COLO829 (cell line): ENCODE measurements at regions not wholly inside any gene's neighbourhood (a gene's known extent, or its start where the extent isn't known, plus 50 kb on each side); places are given as distances from the start of the nearest gene placed in this dataset.

Experiments used
- DNase-seq: peaks from one replicate; pipeline ENCODE4 v3.0.0; 2012; ENCODE audit warnings: low spot score

DNA sequence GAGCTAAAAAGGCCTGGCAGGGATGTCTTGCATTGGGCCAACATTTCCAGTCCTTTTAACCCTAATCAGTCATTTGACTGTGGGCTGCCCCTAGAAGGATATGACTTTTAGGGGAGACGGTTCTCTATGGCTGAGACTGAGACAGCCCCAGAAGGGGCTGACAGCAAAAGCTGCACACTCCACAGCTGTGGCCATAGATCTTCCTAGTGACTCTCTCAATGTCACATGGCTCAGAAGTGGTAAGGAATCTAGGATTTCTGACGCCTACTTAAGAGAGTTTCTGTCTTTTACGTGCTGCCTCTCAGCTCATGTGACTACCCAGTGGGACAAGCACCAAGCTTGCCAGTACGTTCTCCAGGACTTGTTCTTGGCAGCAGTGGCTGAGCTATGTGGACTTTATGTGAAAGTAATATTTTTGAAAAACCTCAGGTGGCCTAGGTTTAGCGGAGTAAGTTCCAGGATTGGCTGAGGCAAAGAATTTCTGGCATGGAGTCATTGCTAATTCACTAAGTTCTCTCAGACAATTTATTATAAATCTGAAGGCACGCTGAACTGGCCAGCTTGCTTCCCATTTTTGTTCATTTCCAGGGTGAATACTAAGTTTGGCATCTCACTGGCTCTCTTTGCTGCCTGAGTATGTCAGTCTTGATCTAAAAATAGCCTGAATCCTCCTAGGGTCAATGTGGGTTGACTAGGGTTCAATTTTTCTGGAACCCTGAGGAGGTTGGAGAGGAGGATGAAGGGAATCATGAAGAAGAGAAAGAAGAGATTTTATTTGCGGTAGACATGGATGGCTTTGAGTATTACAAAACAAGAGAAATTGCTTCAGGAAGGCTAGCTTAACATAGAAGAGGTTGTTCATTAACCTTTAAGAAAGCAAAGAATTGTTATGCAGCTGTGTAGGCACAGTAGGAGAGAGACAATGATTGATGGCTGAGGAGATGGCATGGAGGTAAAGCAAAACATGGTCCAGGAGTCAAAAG, 271.8 kb downstream of the AEBP2 start:
- no peak for DNase-seq

DNA sequence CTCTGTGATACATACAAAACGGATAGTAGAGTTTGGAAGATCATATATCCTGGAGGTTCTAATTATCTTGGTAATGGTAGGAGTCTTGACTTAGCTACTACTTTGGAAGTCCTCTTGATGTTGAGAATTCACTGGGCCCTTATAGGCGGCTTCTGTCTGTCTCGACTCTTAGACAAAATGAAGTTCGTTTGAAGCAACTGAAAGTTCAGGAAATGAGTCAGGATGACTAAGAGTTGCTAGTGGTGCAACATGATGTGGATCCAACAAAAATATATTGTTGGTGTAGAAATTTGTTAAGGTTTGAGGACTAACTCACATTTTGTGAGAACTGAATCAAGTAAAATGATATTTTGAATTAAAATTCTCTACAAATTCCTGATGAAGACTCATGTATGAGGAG, 272.7 kb downstream of the AEBP2 start:
- DNase-seq = peak; percentile 87

DNA sequence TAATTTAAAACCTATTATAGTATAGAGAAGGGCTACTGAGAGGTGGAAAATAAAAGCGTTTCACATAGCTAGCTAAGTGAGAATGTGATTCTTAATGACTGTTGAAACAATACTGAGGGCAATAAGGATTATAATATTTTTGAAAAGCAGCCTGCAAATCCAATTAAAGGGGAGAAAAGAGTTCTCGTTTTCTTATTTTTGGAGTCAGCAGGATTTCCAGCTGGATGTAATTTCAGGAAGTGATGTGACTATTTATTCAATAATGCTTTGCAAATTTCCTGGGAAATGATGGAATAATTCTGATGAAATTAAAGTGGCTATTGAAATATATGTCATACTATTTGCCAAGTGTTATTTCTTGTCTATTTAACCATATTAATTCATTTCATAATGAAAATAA, 279.1 kb downstream of the AEBP2 start:
- no peak for DNase-seq

DNA sequence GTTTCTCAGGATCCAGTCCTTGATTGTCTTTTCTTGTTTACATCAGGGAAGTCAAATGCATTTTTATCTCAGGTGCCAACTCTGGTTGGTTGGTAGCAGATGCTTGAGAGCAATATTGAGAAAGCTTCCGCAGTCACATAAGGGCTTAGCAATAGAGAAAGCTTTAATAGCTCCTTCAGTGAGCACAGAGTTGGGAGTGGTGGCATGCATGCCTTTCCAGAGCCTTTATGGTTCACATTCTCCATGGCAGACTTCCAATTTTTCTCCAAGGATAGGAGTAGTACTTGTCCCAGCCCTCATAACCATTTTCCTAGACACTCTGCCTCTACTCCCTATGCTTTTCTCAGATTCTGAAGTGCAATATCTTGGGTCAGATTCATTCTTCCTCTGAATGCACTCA, 280.4 kb downstream of the AEBP2 start:
- no peak for DNase-seq

DNA sequence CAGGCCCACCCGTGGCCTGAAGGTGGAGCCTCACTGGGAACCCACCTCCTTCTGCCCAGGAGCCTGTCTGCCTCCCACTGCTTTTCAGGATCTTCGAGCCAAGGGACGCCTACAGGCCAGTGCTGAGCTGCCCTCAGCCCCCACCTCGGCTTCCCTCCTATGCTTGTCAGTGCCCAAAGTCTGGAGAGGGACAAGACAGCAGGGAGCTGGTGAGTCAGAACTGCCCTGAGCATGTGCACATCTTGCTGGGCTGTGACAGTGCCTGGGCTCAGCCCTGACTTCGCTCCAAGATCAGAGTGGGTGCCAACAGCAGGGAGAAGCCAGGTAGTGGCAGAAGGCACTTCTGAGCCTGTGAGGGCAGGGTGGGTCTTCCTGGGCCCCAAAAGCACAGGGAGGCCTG, 286.8 kb downstream of the AEBP2 start:
- no peak for DNase-seq

DNA sequence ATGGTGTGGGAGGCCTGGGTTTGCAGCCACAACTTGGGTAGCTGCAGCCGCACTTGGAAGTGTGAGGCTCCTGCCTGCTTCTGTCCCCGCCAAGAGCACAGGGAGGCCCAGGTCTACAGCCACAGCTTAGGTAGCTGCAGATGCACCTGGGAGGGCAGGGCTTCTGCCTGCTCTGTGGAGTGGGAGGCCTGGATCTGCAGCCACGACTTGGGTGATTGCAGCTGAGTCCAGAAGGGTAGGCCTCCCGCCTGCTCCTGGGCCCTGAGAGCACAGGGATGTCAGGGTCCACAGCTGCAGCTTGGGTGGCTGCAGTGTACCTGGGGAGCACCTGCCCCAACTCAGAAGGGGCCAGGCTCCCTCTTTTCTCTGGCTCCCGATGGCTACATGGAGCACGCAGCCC, 287.3 kb downstream of the AEBP2 start:
- no peak for DNase-seq

DNA sequence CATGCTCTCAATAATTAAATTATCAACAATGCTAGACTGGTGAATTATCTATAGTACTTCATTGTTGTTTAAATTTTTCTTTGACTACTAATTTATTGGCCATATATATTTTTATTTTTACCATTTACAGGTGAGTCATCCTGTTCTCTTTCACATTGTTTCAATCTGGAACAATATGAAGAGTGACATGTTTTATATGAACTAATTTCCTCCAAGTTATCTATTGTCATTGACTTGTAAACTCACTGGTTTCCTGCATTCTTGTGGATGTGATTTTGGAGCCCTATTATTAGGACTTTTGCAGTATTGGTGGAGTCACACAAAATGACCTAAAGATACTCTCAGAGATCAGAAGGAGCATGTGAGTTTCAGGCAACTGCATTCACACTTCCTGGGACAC, 297.7 kb downstream of the AEBP2 start:
- no peak for DNase-seq

DNA sequence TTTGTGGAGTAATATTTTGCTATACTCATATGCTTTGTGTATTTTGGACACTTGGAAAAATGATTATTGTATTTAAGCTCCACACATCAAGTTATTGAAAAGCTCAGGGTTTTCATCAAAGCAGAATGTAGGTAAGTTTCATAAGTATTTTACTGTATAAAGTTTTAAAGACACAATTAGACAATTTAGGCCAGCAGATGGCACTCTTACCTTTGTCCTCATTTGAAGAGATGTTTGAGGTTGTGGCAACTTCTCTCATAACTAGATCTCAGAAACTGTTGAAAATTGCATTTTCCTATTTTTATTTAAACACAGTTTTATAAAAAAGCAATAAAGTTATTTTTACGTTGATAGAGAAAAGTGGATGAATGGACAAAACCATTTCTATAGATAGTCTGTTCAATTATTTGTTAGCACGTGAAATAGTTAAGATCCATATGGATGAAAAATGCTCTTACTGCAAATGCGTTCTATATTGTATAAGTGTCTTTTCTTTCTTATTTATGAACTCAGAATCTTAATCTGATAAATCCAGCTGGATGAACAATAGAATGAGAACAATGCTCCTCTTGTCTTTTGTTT, 300.0 kb downstream of the AEBP2 start:
- DNase-seq = peak; percentile 50

DNA sequence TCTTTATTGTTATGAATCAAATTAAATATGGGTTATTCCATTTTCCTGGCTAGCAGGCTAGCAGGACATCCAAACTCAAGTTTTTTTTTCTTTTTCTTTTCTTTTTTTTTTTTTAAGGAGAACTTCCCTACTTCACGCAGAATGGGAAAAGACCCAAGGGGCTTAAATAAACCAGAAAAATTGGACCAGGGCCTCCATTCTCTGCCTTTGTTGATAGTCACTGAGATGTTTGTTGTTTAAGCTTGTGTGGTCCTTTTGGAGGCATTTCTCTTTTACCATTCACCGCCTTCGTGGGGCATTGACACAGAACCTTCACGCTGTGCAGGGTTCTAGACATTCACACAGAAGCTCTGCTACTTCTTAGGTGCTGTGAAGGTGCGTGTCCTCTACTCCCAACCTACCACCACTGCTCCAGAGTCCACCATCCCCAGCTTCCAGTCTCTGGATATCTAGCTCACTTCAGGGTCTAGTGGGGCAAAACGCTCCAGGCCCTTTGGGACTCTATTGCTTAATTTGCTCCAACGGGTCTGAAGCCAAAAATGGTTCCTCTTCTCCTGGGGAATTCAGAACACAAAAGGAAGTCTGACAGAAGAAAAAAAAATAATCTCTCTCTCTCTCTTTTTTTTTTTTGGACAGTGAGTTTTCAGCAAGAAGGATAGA, 301.3 kb downstream of the AEBP2 start:
- no peak for DNase-seq

DNA sequence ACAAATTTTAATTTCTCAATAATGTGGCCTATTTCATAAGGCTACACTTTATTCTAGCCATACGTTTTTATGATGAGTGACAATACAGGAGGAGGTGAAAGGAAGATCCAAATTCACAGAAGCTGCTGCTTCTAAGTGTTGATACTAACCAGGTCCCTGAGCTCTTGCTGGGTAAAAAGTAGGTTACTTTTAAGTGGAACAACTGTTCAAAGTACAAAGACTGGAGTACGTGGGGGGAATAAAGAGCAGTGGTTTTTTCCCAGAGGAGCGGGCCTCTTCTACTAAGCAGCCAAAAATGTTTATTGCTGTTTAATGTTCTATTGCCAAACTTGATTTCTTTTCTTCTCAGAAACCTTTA, 301.8 kb downstream of the AEBP2 start:
- no peak for DNase-seq

DNA sequence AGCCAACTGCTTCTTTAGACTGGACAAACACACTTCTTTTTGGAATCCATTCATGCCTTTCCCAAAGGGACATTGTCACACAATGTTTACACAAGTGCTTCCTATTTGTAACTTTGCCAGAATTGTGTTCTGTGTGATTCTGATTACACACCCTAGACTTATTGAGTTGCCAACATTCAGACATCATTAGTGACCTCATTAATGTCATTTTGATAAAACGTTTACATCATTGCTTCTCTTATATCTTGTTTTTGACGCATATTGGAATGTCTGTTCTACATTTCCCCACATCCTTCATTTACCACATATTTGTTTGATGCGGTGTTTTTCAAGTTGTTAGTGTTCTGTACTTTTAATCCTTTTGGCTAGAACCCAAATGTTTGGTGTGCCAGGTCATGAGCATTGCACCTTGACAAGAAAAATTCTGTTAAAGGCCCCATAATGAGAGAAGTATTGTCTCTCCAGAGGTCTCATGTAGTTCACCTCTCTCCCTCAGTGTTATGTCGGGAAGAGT, 305.5 kb downstream of the AEBP2 start:
- no peak for DNase-seq

DNA sequence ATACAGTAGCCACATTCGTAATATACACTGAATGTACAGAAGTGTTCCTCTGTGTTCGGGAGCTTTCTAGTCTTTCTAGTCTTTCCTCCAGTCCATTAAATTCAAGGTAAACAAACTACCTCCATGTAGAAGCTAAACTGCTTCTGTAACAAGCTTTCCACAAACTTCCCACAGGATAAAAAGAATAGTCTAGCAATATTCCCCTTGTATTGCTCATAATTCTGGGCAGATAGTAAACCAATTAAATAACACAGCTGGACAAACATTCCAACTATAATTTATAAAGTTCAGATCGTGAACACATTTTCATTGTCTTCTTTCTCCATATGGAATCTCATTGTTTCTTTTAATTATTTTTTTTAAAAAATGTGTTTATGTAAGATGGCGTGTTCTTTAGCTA, 307.2 kb downstream of the AEBP2 start:
- no peak for DNase-seq

DNA sequence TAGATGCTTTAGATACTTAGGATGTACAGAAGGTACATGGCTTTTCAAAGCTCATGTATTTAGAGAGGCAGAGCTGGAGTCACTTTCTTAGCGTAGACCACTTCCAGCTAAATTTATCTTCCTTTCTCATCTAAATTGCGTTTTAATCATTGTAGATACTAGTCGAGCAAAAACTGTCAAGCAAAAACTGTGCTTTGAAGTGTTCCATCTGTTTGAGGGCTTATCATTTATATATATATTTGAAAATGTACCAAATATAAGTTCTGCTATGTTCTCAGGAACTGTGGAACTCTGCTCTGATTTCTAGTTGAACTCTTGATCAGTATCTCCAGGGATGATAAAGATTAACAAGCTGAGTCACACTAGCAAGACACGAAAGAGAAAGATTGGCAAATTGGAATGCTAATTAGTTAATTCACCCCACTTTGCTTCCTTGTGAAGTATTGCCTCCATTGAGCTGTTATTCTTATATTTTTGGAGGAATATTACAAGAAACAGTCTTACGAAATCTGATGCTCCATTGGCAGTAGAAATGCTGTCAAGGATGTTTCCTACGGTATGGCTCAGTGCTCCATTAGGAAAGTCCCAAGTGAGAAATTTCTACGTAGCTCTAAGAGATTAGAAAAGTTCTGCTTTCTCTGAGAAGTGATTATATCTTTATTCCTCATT, 310.7 kb downstream of the AEBP2 start:
- DNase-seq = no peak

DNA sequence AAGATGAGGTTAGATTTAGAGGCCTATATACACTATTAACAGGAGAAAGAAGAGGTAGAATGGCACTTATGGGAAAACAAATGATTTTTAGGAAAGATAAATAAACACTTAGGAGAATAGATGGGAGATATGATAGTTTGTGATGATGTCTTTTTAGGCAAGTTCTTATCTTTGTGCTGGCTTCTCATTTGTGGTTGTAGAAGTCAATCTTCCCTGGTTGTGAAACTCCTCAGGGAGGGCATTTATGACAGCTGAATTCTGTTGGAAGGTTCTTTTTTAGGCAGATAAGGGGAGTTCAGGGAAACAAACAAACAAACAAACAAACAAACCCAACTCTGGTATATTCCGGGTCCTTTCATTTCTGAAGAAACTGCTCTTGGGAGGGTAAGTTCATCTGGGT, 311.8 kb downstream of the AEBP2 start:
- DNase-seq = no peak

DNA sequence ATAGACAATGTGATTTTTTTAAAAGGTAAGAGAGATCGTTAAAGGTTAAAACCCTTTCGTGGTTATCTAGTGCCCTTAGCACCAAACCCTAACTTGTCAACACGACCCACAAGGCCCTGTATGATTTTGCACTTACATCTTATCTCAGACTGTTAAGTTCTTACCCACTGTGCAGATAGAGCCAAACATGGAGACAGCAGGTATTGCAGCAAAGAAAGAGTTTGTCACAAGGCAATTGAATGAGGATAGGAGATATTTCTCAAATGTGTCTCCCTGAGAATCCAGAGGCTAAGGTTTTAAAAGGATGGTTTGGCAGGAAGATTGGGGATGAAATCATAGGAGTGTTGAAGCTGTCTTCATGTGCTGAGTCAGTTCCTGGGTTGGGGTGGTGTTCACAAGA, 313.4 kb downstream of the AEBP2 start:
- no peak for DNase-seq

DNA sequence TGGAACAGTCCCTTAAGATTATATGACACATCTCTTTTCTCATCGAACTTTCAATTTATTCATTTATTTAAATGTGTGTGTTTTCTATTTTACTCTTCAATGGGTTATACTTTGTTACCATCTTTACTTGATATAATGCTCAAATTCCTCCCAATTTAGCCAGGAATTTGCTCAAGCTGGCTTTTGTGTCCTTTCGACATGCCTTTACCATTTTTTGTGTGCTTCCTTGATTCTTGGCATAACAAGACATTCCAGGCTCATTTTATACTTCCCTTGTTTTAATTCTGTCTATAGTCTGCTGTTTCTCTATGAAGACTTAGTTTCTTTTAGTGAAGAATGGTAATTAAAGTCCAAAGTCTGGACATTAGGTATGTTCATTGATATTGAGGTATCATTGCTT, 315.8 kb downstream of the AEBP2 start:
- no peak for DNase-seq

DNA sequence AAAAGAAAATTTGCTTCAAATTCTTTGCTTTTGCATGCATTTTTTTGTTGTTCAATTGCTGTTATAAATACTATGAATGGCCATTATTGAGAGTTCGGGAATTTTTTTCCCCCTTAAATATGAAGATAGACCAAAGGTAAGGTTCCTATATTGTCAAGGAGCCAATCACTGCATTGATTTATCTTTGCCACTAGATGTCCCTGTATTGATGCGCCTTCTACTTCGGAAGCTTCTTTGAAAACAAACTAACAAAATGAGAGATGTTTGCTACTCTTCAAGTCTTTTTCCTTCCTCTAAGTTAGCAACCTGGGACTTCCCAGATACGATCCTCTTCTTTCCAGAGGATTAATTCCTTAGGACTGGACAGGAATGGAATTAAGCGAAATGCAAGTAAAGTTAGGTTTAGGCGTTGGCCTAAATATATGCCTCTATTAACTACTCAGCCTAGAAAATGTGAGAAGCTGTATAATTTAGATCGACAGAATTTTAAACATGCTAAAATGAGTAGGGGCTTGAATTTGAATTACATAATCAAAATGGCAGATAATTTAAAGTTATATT, 318.1 kb downstream of the AEBP2 start:
- peak; percentile 27 for DNase-seq

DNA sequence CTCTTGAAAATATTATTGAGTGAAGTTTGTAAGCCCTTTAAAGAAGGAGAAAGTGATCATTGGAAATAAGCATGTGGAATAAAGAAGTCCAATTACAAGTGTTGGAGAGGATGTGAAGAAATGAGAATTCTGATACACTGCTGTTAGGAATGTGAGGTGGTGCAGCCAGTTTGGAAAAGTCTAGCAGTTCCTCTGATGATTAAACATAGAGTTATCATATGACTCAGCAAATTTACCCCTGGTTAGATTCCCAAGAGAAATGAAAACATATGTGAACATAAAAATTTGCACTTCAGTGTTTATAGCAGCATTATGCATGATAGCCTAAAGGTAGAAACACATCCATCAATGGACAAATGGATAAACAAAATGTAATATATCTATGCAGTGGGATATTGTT, 319.9 kb downstream of the AEBP2 start:
- DNase-seq = no peak

DNA sequence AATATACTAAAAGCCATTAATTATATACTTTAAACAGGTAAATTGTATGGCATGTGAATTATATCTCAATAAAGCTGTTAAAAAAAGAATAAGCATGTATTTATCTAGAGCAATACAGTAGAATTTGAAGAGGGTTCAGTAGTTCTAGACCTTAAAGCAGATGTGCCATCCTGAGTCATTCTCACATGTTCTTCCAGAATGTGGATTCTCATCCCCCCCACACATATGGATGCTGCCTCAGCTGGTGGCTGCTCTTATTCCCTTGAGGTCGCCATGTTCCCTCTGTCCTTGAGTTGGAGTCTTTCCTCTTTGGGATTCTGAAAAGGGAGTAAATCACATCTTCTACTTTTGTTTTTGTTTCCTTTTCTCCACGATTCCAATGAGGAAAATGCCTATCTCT, 321.3 kb downstream of the AEBP2 start:
- no peak for DNase-seq

DNA sequence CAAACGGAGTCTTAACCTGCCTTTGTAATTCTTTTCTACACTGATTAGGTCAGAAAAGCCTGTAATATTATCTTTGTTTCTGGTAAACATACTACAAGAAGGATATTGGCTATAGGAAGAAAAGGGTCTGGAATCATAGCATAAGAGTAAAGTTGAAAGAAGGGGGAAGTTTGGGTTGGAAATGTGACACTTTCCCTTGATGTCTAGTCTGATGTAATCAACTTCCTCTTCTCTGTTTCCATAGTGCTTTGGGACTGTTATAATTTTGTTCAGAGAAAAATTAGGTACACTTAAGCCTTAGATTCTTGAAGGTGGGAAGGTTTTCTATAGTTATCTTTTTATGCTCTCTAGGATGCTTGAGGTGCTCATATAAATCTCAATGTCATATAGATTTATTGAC, 322.2 kb downstream of the AEBP2 start:
- no peak for DNase-seq

DNA sequence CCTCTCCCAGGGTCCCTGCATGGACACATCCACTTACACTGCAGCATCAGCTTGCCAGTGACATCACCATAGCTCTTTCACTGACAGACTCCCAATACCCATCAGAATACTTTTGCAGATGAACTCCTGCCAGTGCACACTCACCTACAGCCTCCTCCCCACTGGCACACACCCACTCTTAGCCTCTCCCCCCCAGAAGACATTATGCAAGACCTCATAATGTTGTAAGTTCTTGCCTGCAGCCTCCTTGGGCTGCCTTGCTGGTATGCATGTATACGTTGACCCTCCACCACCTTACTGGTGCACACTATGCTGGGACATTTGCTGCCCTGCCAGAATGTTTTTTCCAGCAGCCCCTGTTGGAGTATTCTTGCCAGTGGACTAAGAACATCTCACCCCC, 324.2 kb downstream of the AEBP2 start:
- no peak for DNase-seq

DNA sequence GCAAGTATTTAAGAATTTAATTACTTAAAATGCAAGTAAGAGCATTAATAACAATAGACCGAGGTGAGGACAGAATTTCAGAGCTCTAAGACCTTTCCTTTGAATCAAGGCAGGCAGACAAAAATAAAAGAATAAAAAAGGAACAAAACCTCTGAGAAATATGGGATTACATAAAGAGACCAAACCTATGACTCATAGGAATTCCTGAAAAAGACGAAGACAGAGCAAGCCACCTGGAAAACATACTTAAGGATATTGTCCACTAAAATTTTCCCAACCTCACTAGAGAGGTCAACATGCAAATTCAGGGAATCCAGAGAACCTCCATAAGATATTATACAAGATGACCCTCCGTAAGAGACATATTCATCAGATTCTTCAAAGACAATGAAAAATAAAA, 325.1 kb downstream of the AEBP2 start:
- DNase-seq = no peak
